NB4 (cell line): ENCODE measurements at regions not wholly inside any gene's neighbourhood (a gene's known extent, or its start where the extent isn't known, plus 50 kb on each side); places are given as distances from the start of the nearest gene placed in this dataset.

Experiments
- MAX ChIP-seq: IDR thresholded peaks from 2 replicates; pipeline ENCODE4 v1.6.1; 2011; ENCODE audit warnings: low read depth, low read length
- MYC ChIP-seq: IDR thresholded peaks from 2 replicates; pipeline ENCODE4 v1.6.1; 2011; ENCODE audit warnings: low read depth, low read length
- POLR2A ChIP-seq: IDR thresholded peaks from 2 replicates; pipeline ENCODE4 v1.6.1; 2011; ENCODE audit warnings: mild to moderate bottlenecking; ENCODE audit not compliant: insufficient read length; ENCODE audit errors: extremely low read depth
- TF ChIP-seq, protein P1 (sequence below): IDR thresholded peaks from one replicate; pipeline ENCODE4 v1.5.1; 2012; ENCODE audit warnings: low read depth, low read length

GRCh38 chr7:65308300-65308678, 65.4 kb upstream of the ZNF92 start:
- TF ChIP-seq, protein P1, sequence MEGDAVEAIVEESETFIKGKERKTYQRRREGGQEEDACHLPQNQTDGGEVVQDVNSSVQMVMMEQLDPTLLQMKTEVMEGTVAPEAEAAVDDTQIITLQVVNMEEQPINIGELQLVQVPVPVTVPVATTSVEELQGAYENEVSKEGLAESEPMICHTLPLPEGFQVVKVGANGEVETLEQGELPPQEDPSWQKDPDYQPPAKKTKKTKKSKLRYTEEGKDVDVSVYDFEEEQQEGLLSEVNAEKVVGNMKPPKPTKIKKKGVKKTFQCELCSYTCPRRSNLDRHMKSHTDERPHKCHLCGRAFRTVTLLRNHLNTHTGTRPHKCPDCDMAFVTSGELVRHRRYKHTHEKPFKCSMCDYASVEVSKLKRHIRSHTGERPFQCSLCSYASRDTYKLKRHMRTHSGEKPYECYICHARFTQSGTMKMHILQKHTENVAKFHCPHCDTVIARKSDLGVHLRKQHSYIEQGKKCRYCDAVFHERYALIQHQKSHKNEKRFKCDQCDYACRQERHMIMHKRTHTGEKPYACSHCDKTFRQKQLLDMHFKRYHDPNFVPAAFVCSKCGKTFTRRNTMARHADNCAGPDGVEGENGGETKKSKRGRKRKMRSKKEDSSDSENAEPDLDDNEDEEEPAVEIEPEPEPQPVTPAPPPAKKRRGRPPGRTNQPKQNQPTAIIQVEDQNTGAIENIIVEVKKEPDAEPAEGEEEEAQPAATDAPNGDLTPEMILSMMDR, result no peak
- no peak for TF ChIP-seq MAX
- no peak for TF ChIP-seq POLR2A
- TF ChIP-seq MYC, result no peak
